Mucosa of rectum (tissue), 2 donors: ENCODE measurements at regions not wholly inside any gene's neighbourhood (a gene's known extent, or its start where the extent isn't known, plus 50 kb on each side); places are given as distances from the start of the nearest gene placed in this dataset.

Experiments used
- H3K27ac ChIP-seq, 2 donors: one replicate each; pipeline ENCODE4 v1.7.0; 2013; ENCODE audit warnings: inconsistent platforms in 2 of 2, low read depth in 2 of 2, low read length in 2 of 2
- H3K27me3 ChIP-seq, 2 donors: one replicate each; pipeline ENCODE4 v1.7.0; 2013; ENCODE audit warnings: low read length in 2 of 2; ENCODE audit not compliant: control insufficient read depth in 2 of 2, insufficient read depth in 2 of 2
- H3K36me3 ChIP-seq, 2 donors: one replicate each; pipeline ENCODE4 v1.7.0; 2013; ENCODE audit warnings: low read length in 2 of 2; ENCODE audit not compliant: control insufficient read depth in 2 of 2, insufficient read depth in 2 of 2
- H3K4me1 ChIP-seq, 2 donors: one replicate each; pipeline ENCODE4 v1.7.0; 2013; ENCODE audit warnings: low read length in 2 of 2, mild to moderate bottlenecking in 1 of 2; ENCODE audit not compliant: control insufficient read depth in 2 of 2, insufficient read depth in 2 of 2
- H3K4me3 ChIP-seq, 2 donors: one replicate each; pipeline ENCODE4 v1.7.0; 2013; ENCODE audit warnings: low read length in 2 of 2
- H3K9ac ChIP-seq, 2 donors: one replicate each; pipeline ENCODE4 v1.7.0; 2013; ENCODE audit warnings: low read length in 2 of 2, low read depth in 1 of 2, mild to moderate bottlenecking in 1 of 2
- H3K9me3 ChIP-seq, 2 donors: one replicate each; pipeline ENCODE4 v1.7.0; 2013; ENCODE audit warnings: low read length in 2 of 2; ENCODE audit not compliant: control insufficient read depth in 2 of 2
- donor health status: healthy.
- donor health status: Normal muscosa, but diverticular disease.

DNA sequence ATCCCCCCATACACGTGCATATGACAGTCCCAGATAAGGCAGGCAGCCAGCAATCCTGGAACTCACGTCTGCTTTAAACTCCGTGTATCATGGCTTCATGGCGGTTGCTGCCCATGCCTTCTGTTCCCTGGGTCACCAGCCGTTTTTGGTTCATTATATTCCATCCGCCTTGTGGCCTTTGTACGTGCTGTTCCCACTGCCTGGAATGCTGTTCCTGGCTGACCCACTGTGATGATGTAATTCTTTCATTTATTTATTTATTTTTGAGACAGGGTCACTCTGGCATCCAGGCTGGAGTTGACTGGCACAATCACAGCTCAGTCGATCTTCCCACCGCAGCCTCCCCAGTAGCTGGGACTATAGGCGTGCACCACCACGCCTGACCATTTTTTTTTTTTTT lies 136.7 kb upstream of the GSE1 start:
- Histone ChIP-seq H3K4me3 (no peak overlapping the region), H3K27me3 (no peaks in the 10 kb centered on the region), H3K4me1 (peaks cover 20 to 21% of the 10 kb centered on the region in 2 donors), H3K9me3 (no peaks in the 10 kb centered on the region), H3K27ac (no peak overlapping the region), H3K36me3 (no peaks in the 10 kb centered on the region), H3K9ac (no peak overlapping the region)

DNA sequence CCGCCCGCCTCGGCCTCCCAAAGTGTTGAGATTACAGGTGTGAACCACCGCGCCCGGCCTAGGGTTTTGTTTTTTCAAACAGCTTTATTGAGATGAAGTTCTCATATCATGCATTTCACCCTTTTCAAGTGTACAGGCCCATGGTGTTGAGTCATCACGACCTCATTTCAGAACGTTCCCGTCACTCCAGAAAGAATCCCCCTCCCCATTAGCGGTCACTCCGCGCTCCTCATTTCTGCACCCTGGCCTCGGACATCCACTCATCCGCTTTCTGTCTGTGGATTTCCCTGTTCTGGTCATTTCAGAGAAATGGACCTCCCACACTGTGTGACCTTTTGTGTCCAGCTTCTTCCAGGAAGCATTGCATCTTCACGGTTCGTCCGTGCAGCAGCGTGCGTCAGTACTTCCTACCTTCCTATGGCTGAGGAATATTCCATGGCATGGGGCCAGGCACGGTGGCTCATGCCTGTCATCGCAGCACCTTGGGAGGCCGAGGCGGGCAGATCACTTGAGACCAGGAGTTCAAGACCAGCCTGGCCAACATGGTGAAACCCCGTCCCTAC lies 135.2 kb upstream of the GSE1 start:
- Histone ChIP-seq H3K4me1 (peaks cover 12 to 13% of the 10 kb centered on the region in 2 donors), H3K27me3 (no peaks in the 10 kb centered on the region), H3K36me3 (no peaks in the 10 kb centered on the region), H3K4me3 (no peak overlapping the region), H3K9ac (no peak overlapping the region), H3K27ac (no peak overlapping the region), H3K9me3 (no peaks in the 10 kb centered on the region)

DNA sequence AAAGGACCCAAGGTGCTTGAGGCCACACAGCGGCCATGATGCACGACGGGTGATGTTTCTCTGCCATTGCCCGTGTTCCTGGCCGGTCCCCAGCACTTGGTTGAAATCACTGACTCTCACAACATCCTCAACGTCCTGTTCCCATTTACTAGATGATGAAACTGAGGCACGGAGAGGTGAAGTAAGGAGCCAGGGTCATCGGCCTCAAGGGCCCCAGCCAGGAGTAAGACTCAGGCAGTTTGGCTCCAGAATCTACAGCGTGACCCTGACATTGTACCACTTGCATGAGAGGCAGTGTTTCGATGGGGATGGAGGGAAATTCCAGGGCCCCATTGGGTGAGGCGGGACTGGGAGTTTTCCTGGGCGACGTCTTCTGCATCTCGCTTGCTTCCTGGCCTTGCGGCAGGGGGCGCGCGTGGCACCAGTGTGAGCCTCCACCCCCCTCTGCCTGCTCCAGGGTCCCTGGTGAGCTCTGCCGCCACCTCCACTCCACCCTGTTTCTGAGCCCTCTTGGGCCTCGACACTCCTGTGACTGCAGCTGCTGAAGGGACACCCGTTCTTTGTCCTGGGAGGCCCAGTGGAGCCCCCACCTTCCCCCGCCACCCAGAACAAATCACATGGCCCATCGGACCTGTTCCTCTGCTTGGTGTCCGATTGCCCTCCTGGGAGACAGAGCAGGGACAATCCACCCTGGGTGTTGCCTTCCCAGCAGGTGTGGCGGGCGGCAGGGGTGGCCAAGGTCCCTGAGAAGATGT lies 133.0 kb upstream of the GSE1 start:
- no peaks in the 10 kb centered on the region for H3K27me3 ChIP-seq
- H3K27ac ChIP-seq, result peak overlapping the region in 1 of 2 donors; percentile 26
- no peaks in the 10 kb centered on the region for H3K9me3 ChIP-seq
- H3K9ac ChIP-seq, result peak overlapping the region in 1 of 2 donors; percentile 44
- H3K4me1 ChIP-seq, result peaks cover 12 to 13% of the 10 kb centered on the region in 2 donors
- no peaks in the 10 kb centered on the region for H3K36me3 ChIP-seq
- no peak overlapping the region for H3K4me3 ChIP-seq

DNA sequence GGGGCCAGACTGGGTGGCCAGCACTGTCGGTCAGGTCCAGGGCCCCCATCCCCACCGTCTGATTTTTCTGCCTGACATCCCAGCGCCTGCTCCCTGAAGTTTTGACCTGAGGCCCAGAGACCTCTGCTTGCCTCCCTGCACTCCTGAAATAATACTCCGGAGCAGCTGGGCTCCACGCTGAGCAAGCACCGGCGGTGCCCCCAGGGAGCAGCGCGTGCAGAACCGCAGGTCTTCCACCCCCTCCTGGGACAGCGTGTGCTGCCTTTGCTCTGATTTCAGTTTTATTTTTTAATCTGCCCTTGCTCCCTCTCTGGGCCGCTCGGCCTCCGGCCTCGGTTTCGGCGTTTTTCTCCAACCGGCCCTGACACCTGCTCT lies 132.4 kb upstream of the GSE1 start:
- H3K36me3 ChIP-seq, result no peaks in the 10 kb centered on the region
- H3K9ac ChIP-seq, result peak overlapping the region in 1 of 2 donors; percentile 44
- H3K27me3 ChIP-seq, result no peaks in the 10 kb centered on the region
- peak overlapping the region in 1 of 2 donors; percentile 26 for H3K27ac ChIP-seq
- no peaks in the 10 kb centered on the region for H3K9me3 ChIP-seq
- H3K4me1 ChIP-seq, result peaks cover 12 to 13% of the 10 kb centered on the region in 2 donors
- H3K4me3 ChIP-seq, result peak overlapping the region in 1 of 2 donors; percentile 20

DNA sequence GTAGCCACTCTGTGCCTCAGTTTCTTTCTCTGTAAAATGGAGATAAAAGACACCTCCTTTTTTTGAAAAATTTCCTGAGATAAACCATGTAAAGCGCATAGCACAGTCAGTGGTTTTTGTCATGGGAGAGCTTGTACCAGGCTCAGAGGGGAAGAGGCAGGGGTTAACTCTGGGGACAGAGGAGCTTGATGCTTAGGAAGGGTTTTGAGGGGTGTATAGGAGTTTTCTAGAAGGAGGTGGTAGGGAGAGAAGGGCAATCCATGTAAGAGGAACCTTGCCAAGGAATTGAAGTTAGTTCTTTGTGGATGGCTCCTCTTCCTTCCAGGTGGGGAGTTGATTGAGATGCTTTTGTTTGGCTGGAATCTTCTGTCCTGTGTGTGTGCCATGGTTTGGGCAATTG lies 131.9 kb upstream of the GSE1 start:
- Histone ChIP-seq H3K4me1 (peaks cover 12 to 13% of the 10 kb centered on the region in 2 donors), H3K36me3 (no peaks in the 10 kb centered on the region), H3K9ac (peak overlapping the region in 1 of 2 donors; percentile 44), H3K27ac (no peak overlapping the region), H3K27me3 (no peaks in the 10 kb centered on the region), H3K4me3 (no peak overlapping the region), H3K9me3 (no peaks in the 10 kb centered on the region)

DNA sequence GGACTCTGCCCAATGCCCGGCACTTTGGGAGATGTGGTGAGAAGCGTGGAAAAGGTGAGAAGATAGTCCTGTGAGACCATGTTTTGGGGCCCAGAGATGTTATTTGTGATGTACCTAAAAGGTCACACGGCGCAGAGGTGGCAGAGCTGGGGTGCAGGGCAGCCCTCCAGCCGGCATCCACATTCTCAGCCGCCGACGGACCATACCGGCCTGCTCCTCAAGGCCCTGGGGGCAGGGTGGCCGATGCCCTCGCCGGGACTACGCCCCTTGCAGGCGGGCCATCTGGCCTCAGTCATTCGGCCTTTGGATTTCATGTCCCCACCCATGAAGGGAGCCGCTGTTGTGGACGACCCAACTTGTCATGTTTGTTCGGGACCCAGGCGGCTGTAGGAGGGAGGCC lies 131.4 kb upstream of the GSE1 start:
- Histone ChIP-seq H3K4me3 (no peak overlapping the region), H3K36me3 (no peaks in the 10 kb centered on the region), H3K9ac (no peak overlapping the region), H3K27ac (no peak overlapping the region), H3K4me1 (peaks cover 12 to 13% of the 10 kb centered on the region in 2 donors), H3K9me3 (no peaks in the 10 kb centered on the region), H3K27me3 (no peaks in the 10 kb centered on the region)

DNA sequence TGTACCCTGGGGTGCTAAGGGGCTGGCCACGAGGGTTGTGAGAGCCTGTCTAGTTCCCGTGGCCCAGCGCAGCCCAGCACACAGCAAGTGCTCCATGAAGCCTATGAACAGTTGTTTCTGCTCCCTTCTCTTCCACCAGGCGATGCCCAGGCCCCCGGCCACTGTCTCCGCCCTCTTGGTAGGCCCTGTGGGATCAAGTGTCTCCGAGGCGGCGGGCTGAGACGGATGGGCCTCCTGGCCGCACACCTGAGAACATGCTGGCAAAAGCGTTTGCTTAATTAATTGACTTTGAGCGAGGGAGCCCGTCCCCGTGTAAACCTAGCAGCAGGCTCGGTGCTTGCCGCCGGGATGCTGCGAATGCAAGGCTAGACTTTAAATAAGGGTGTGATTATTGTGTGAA lies 129.7 kb upstream of the GSE1 start:
- Histone ChIP-seq H3K4me1 (peaks cover 12 to 13% of the 10 kb centered on the region in 2 donors), H3K27me3 (no peaks in the 10 kb centered on the region), H3K27ac (no peak overlapping the region), H3K9ac (no peak overlapping the region), H3K36me3 (no peaks in the 10 kb centered on the region), H3K9me3 (no peaks in the 10 kb centered on the region), H3K4me3 (no peak overlapping the region)

DNA sequence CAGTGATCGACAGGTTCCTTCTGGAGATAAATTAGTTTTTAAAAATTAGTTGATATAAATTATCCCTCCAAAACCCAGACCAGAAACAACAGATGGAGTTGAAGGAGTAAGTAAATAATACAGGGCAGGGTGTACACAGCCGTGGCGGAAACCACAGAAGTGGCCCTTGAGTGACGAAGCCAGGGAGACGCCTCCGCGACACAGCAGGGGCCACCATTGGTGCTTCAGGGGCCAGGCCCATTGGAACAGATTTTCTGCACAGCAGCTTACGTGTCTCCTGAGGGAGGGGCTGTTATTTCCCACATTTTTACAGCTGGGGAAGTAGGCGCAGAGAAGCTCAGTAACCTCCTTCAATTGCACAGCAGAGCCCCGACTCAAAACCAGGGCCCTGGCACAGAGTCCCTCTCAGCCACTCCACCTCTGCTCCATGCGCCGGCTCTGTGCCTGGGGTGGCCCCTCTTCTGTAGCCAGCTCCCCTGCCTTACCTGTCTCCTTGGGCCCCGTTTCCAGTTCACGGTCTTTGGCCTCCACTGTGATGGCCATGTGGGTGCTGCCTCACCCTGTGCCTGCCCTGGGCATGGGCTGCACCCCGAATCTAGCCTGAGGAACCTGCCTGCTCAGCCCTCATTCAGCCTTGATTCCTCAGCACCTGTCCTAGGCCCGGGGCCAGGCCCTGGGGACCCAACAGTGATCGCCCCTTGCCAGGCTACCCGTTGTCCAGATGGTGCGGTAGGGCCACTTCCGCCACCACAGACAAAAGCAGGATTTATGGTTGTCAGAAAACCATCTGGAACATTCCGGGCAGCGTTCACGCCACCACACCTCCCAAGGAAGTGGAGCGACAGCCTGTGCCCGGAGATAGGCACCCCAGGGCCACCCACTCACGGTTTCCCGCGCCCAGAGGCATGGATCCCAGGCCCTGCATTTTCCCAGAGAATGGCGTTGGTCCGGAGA lies 128.5 kb upstream of the GSE1 start:
- Histone ChIP-seq H3K4me3 (no peak overlapping the region), H3K27me3 (no peaks in the 10 kb centered on the region), H3K4me1 (peaks cover 12 to 13% of the 10 kb centered on the region in 2 donors), H3K9ac (peak overlapping the region in 1 of 2 donors; percentile 9), H3K9me3 (no peaks in the 10 kb centered on the region), H3K36me3 (no peaks in the 10 kb centered on the region), H3K27ac (peak overlapping the region; percentile 23 to 44)

DNA sequence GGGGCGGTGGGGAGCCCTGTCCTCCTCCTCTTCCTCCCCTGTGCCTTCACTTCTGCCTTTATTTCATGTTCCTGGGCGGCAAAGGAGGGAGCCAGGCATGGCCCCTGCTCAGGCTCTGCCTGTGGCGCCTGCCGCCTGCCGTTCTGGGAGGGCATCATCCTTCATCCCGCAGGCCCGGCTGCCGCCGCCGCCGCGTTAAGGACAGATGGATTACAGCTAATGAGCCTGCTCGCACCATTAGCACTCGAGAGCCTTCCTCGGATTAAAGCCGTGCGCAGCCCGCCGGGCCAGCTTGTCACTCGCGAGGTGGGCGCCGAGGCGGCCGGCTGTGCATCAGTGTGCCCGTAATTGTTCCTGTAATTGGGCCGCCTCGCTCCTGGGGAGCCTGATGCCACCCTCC lies 127.7 kb upstream of the GSE1 start:
- H3K9ac ChIP-seq, result no peak overlapping the region
- H3K9me3 ChIP-seq, result no peaks in the 10 kb centered on the region
- no peak overlapping the region for H3K4me3 ChIP-seq
- H3K27me3 ChIP-seq, result no peaks in the 10 kb centered on the region
- H3K4me1 ChIP-seq, result peaks cover 8% of the 10 kb centered on the region in 2 donors
- H3K27ac ChIP-seq, result no peak overlapping the region
- H3K36me3 ChIP-seq, result no peaks in the 10 kb centered on the region
